ENCODE measurements at regions not wholly inside any gene's neighbourhood (a gene's known extent, or its start where the extent isn't known, plus 50 kb on each side); places are given as distances from the start of the nearest gene placed in this dataset.

DNA sequence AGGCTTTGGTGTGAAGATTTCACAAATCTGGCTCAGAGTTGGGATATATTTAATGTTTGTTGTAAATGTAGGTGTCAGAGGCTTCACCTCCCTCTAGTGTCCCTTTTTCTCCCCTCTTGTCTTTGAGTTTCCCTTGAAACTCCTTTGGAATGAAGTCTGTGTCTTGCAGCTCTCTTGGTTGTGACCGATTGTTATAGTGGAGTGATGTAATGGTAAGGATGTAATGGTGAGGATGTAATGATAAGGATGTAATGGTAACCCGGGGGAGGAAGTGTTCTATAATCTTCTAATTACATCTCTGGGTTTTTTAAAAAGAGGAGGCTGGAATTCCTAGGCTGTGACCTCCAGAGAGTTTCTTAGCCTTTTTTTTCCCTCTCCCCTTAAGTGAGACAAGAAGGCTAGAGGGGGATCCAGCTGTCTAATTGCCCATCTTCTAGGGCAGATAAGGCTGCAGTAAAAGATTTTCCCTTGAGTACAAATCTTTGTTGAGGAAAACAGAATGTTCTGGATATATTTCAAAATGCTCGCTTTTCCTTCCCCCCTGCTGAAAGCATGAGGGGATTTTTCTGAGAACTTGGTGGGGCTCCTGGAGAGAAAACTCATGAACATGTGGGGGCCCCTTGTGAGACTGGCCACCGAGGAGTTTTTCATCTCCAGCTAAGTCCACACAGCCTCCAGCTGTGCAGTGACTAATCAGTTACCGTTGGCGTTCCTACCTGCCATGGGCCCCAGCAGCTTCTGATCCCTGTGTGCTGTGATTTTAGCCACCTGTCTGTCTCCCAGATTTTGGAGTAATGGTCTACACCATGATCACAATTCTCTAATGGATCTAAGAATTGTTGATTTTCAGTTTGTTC lies 156.7 kb upstream of the PMEPA1 start:
- TF ChIP-seq CTCF (IDR thresholded peaks at IDR 0.05) (no peak), POLR2A (IDR thresholded peaks at IDR 0.05) (no peak)

Measured in uterus (tissue), 2 donors.